OCI-LY1 (cell line): ENCODE measurements at regions not wholly inside any gene's neighbourhood (a gene's known extent, or its start where the extent isn't known, plus 50 kb on each side); places are given as distances from the start of the nearest gene placed in this dataset.

Source experiments
- H2AFZ ChIP-seq: fragments of 200-600 bp; sonication (generic), shearing (Covaris generic); 2 replicates; pipeline ENCODE4 v1.6.0; 2014; ENCODE audit warnings: antibody characterized with exemption, mild to moderate bottlenecking, low read length
- H3F3A ChIP-seq: fragments of 200-600 bp; sonication (generic), shearing (Covaris generic); 2 replicates; pipeline ENCODE4 v1.6.0; 2014; ENCODE audit warnings: mild to moderate bottlenecking, antibody characterized with exemption, low read length, moderate library complexity; ENCODE audit not compliant: insufficient read depth
- H3K27ac ChIP-seq: fragments of 200-600 bp; sonication (generic); 2 replicates; pipeline ENCODE4 v1.5.1; 2014; ENCODE audit warnings: low read length, mixed run types, mild to moderate bottlenecking, low read depth; ENCODE audit not compliant: poor library complexity, severe bottlenecking
- H3K27me3 ChIP-seq: fragments of 200-600 bp; sonication (generic); 2 replicates; pipeline ENCODE4 v1.6.0; 2014; ENCODE audit warnings: antibody characterized with exemption, mild to moderate bottlenecking, low read length, moderate library complexity; ENCODE audit not compliant: insufficient read depth
- H3K36me3 ChIP-seq: fragments of 200-600 bp; sonication (generic); 2 replicates; pipeline ENCODE4 v1.6.1; 2014; ENCODE audit warnings: mild to moderate bottlenecking, antibody characterized with exemption, low read length, moderate library complexity, mixed read lengths; ENCODE audit not compliant: insufficient read depth
- H3K4me1 ChIP-seq: fragments of 200-600 bp; sonication (generic); 2 replicates; pipeline ENCODE4 v1.5.1; 2014; ENCODE audit warnings: mild to moderate bottlenecking, low read length, moderate library complexity; ENCODE audit not compliant: insufficient read depth, severe bottlenecking
- H3K4me2 ChIP-seq: fragments of 200-600 bp; sonication (generic), shearing (Covaris generic); 2 replicates; pipeline ENCODE4 v1.6.1; 2014; ENCODE audit warnings: low read length
- H3K4me3 ChIP-seq: fragments of 200-600 bp; sonication (generic); 2 replicates; pipeline ENCODE4 v1.5.1; 2014; ENCODE audit warnings: low read length, low read depth, mild to moderate bottlenecking, mixed read lengths; ENCODE audit not compliant: poor library complexity, severe bottlenecking
- H3K79me2 ChIP-seq: fragments of 200-600 bp; shearing (Covaris generic); 2 replicates; pipeline ENCODE4 v1.6.1; 2016; ENCODE audit warnings: mixed run types, low read length, mixed read lengths; ENCODE audit not compliant: insufficient read depth
- H3K9ac ChIP-seq: fragments of 200-600 bp; sonication (generic), shearing (Covaris generic); 2 replicates; pipeline ENCODE4 v1.6.1; 2014; ENCODE audit warnings: mild to moderate bottlenecking, low read length, mixed read lengths
- H3K9me2 ChIP-seq: fragments of 200-600 bp; sonication (generic), shearing (Covaris generic); 2 replicates; pipeline ENCODE4 v1.6.1; 2014; ENCODE audit warnings: low read depth, mild to moderate bottlenecking, low read length, mixed read lengths
- H3K9me3 ChIP-seq: fragments of 200-600 bp; shearing (Covaris generic); 2 replicates; pipeline ENCODE4 v1.6.1; 2014; ENCODE audit warnings: low read length, mixed read lengths
- H4K20me1 ChIP-seq: fragments of 200-600 bp; sonication (generic), shearing (Covaris generic); 2 replicates; pipeline ENCODE4 v1.6.0; 2016; ENCODE audit warnings: mild to moderate bottlenecking, low read length; ENCODE audit not compliant: insufficient read depth
- EZH2 ChIP-seq: fragments of 200-600 bp; sonication (generic), shearing (Covaris generic); IDR thresholded peaks from 2 replicates; pipeline ENCODE4 v1.8.0; 2017; ENCODE audit warnings: borderline replicate concordance, mixed run types, mild to moderate bottlenecking, antibody characterized with exemption, low read length, moderate library complexity, mixed read lengths
- TF ChIP-seq, protein P1 (sequence below): fragments of 200-600 bp; sonication (generic), shearing (Covaris generic); IDR thresholded peaks from 2 replicates; pipeline ENCODE4 v1.5.1; 2017; ENCODE audit warnings: mild to moderate bottlenecking, antibody characterized with exemption, low read length, moderate library complexity, mixed read lengths

DNA sequence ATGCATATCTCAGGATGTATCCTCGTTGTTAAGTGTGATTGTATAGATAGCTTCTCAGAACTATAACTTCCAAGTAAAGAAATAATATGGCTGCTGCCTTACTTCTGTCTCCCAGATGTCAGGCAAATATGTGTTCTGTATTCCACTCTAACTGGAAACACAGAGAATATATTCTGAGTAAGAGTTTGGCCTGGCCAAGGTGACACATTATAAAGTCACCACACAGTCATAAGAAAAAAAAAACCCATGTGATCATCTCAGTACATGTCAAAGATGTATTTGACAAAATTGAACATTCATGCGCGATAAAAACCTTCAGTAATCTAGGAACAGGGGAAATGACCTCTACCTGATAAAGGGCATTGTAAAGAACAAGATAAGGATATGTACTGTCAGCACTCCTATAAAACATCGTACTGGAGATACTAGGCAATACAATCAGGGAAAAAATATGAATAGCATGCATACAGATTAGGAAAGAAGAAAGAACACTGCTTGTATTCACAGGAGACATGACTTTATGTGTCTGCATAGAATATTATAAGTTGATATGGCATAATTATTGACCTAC lies 207.1 kb downstream of the ZNF330 start:
- H3K36me3 ChIP-seq: no peaks in the 10 kb centered on the region
- H3K4me1 ChIP-seq: no peaks in the 10 kb centered on the region
- H3K4me3 ChIP-seq: no peak overlapping the region
- H3K27ac ChIP-seq: no peak overlapping the region
- no peaks in the 10 kb centered on the region for H4K20me1 ChIP-seq
- no peaks in the 10 kb centered on the region for H3K9me3 ChIP-seq
- H2AFZ ChIP-seq: no peak overlapping the region
- no peaks in the 10 kb centered on the region for H3K9me2 ChIP-seq
- H3K9ac ChIP-seq: no peak overlapping the region
- H3K79me2 ChIP-seq: no peaks in the 10 kb centered on the region
- H3K4me2 ChIP-seq: no peak overlapping the region
- no peak for TF ChIP-seq EZH2
- TF ChIP-seq, protein P1, sequence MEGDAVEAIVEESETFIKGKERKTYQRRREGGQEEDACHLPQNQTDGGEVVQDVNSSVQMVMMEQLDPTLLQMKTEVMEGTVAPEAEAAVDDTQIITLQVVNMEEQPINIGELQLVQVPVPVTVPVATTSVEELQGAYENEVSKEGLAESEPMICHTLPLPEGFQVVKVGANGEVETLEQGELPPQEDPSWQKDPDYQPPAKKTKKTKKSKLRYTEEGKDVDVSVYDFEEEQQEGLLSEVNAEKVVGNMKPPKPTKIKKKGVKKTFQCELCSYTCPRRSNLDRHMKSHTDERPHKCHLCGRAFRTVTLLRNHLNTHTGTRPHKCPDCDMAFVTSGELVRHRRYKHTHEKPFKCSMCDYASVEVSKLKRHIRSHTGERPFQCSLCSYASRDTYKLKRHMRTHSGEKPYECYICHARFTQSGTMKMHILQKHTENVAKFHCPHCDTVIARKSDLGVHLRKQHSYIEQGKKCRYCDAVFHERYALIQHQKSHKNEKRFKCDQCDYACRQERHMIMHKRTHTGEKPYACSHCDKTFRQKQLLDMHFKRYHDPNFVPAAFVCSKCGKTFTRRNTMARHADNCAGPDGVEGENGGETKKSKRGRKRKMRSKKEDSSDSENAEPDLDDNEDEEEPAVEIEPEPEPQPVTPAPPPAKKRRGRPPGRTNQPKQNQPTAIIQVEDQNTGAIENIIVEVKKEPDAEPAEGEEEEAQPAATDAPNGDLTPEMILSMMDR: no peak
- no peaks in the 10 kb centered on the region for H3F3A ChIP-seq
- H3K27me3 ChIP-seq: no peaks in the 10 kb centered on the region

DNA sequence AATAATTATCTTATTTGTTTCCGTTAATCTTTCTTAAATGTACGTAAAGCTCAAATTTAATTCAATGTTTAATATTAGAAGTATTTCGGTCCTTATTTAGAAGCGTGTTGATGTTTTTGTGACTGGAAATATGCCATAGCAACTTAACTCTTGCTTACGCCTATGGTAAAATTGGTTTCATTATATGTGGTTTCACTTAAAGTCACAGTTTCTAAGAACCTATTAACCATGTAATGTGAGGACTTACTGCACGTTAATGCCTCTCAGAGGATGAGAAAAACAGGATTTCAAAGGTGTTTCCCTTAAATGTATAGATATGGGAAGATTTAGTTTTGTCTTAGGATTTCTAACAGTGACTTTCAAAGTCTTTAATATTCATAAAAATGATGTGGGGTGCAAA lies 206.4 kb upstream of the IL15 start:
- no peak overlapping the region for H2AFZ ChIP-seq

DNA sequence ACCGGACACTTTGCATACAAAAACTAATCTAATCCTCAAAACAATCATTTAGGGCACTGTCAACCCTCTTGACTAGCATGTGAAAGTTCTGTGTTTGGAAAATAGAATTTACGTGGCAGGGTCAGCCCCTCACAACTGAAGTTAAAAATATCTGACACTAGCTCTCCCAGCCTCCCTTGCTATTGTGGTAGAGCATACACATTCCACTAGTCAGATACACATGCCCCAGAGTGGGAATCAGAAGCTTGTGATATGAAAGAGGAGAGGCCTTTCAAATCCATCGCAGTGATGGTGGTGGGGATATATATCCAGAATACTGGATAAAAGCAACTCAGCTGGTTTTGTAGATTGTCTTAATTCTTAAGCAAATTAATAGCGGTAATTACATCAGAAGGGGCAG lies 205.7 kb upstream of the IL15 start:
- no peaks in the 10 kb centered on the region for H3F3A ChIP-seq

More for the DNA sequence above, 206.4 kb upstream of the IL15 start:
- Histone ChIP-seq H4K20me1 (no peaks in the 10 kb centered on the region), H3K9ac (no peak overlapping the region), H3K27ac (no peak overlapping the region), H3K4me2 (no peak overlapping the region), H3K4me1 (no peaks in the 10 kb centered on the region), H3K27me3 (no peaks in the 10 kb centered on the region), H3K9me2 (no peaks in the 10 kb centered on the region), H3F3A (no peaks in the 10 kb centered on the region), H3K4me3 (no peak overlapping the region), H3K79me2 (no peaks in the 10 kb centered on the region), H3K36me3 (no peaks in the 10 kb centered on the region), H3K9me3 (no peaks in the 10 kb centered on the region)
- TF ChIP-seq EZH2: no peak
- TF ChIP-seq, protein P1: no peak

More for the DNA sequence above, 205.7 kb upstream of the IL15 start:
- Histone ChIP-seq H3K4me1 (no peaks in the 10 kb centered on the region), H3K79me2 (no peaks in the 10 kb centered on the region), H3K9ac (no peak overlapping the region), H3K9me3 (no peaks in the 10 kb centered on the region), H2AFZ (no peak overlapping the region), H3K4me2 (no peak overlapping the region), H3K27me3 (no peaks in the 10 kb centered on the region), H3K36me3 (no peaks in the 10 kb centered on the region), H4K20me1 (no peaks in the 10 kb centered on the region), H3K9me2 (no peaks in the 10 kb centered on the region), H3K4me3 (no peak overlapping the region), H3K27ac (no peak overlapping the region)
- TF ChIP-seq, protein P1: no peak
- TF ChIP-seq EZH2: no peak
